NCI-H1694 (cell line): ENCODE measurements at regions not wholly inside any gene's neighbourhood (a gene's known extent, or its start where the extent isn't known, plus 50 kb on each side); places are given as distances from the start of the nearest gene placed in this dataset.
"Not testable (repeated sequence)": the region's sequence is repeated elsewhere in the genome, so short reads cannot be mapped to it uniquely, and the experiment has no call there.

Experiments
- DNase-seq: peaks from one replicate; lab custom pipeline; 2025; lab: John Stamatoyannopoulos, UW

DNA sequence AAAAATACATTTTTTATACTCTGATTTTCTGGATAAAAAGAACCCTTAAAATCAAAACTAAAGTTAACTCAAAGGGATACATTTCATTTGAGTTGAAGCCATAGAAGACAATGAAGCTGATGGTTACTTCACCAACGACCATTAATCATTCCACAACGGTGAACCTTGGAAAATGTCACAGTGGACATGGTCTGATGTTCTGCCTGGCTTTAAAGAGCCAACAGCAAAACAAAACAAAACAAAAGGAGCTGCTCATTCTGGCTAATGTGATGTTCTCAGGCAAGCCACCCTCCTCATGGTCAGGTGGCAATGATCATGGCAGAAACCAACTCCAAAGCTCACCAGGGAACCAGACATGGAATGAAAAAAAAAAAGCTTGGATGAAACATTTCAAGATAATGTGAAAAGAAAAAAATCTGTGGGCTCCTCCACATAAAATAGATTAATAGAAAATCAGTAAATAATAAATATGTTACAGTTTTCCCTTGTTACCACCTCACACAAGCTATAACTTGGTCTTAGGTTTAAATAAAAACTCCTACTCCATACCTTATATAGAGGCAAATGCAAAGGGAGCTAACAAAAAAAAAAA is 90.1 kb upstream of the SERTAD2 start:
- DNase-seq = no peak

DNA sequence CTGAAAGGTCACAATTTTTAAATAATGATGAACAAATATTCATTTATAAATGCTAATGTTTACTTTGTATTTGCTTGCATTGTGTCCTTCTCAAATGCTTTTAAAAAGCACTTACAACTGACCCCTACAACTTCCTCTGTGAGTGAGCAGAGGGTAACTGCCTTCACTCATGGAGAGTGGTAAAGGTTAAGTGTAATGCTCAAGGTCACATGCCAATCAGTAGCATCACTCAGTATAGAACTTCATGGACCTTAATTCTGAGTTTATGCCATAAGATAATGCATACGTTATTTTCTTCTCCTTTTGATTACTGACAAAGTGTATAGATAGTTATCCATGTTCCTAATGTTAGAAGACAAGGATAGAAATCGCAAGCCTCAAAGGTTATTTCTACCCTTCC is 91.8 kb upstream of the SERTAD2 start:
- DNase-seq = no peak

DNA sequence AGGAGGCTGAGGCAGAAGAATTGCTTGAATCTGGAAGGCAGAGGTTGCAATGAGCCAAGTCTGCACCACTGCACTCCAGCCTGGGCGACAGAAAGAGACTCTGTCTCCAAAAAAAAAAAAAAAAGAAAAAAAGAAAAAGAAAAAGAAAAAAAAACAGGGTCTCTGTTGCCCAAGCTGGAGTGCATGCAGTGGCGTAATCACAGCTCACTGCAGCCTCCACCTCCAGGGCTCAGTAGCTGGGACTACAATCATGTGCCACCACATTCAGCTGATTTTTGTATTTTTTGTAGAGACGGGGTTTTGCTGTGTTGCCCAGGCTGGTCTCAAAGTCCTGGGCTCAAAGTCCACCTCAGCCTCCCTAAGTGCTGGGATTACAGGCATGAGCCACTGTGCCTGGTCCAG is 94.0 kb upstream of the SERTAD2 start:
- not testable (repeated sequence) for DNase-seq

DNA sequence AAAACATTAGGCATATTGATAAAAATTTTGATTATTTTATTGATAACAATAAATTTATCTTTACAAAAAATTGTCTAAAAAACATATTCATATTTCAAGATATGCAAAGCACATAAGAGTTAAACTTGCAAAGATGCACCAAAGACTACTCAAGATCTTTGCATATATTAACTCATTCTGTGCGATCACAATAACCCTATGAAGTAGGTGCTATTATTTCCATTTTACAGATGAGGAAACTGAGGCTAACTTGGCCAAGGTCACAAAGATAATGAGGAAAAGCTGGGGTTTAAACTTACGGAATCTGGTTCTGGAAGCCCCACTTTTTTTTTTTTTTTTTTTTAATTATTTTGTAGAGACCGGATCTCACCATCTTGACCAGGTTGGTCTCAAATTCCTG is 94.4 kb upstream of the SERTAD2 start:
- DNase-seq = no peak

DNA sequence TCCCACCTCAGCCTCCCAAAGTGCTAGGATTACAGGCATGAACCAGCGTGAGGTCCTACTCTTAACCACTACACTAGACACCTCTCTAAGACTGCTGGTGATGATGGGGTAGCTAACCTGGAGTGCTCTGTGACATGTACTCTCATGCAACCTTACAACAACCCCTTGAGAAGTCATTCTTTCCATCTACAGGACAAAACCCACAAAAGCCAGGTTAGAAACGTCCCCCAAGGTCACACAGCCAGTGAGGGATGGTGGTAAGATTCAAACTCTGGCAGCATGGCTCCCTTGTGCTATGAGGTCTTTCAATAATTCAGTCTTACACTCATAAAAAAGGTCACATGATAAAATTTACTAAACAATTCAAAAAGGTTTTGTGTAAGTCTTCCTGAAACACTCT is 94.8 kb upstream of the SERTAD2 start:
- DNase-seq = no peak

DNA sequence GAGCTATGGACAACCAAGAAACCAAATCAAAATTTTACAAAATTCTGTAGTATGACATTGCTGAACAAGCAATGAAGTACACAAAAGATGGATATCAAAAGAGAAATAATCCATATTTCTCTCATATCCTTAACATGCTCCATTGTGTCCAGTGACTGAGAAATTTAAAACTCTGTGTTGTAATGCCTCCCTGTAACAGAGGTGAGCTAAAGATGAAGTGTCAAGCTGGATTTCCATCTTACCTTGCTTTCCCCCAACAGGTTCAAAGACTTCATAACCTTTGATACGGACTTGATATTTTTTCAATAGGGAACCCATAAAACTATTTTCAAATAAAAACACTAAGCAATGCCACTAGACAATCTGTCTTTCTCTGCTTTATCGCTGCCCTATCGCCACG is 95.7 kb upstream of the SERTAD2 start:
- no peak for DNase-seq

DNA sequence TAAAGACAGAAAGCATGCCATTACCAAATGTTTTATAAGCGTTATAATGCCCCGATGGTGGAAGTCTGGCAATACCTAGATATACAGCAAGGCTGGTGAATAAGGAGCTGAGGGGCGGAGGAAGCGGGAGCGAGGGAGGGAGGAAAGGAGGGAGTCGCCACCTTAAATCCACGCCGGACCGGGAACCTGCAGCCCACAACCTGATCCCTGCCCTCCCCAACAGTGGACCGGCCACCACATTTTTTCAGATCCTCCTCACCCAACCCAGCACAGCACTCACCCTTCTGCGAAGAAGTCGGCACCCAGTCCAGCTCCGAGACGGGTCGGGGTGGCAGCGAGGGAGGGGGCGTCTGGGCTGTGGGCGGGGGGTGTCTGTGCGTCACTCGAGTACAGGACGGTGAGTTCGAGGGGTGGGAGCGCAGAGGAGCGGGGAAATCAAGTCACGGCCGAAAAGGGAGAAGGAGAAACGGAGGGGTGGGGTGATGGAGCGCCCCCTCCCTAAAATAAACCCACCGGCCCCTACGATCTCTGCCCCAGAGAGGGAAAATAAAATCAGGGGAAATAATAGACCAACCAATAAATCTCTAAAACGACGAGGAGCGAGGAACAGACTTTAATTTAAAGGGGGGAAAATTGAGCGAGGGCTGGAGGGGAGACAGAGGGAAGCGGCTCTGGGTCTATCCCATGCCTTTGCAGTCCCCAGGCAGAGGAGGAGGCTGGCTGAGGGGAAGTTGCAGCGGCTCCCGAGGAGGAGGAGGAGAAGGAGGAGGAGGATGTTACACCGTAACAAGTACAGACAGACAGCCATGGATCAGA is 96.5 kb upstream of the SERTAD2 start:
- no peak for DNase-seq

DNA sequence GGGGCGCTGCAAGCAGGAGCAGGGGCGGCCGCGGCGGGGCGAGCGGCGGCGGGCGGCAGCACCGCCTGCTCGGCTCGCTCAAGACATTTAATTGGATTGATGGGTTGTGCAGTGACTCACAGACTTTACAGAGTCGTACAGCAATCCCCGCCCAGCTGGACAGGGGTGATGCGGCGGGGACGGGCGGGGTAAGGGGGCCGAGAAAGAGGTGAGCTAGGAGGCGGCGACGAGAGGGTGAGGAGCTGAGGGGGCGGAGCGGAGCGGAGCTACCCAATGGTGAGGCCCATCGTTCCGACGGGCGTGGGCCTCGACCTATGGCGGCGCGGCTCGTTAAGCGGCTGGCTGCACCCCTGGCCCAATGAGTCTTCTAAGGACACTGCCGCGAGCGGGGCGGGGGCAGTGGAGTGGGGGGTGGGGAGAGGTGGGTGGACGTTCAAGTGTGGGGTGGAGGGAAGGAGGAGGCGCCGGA is 97.1 kb upstream of the SERTAD2 start:
- DNase-seq = peak; percentile 97

DNA sequence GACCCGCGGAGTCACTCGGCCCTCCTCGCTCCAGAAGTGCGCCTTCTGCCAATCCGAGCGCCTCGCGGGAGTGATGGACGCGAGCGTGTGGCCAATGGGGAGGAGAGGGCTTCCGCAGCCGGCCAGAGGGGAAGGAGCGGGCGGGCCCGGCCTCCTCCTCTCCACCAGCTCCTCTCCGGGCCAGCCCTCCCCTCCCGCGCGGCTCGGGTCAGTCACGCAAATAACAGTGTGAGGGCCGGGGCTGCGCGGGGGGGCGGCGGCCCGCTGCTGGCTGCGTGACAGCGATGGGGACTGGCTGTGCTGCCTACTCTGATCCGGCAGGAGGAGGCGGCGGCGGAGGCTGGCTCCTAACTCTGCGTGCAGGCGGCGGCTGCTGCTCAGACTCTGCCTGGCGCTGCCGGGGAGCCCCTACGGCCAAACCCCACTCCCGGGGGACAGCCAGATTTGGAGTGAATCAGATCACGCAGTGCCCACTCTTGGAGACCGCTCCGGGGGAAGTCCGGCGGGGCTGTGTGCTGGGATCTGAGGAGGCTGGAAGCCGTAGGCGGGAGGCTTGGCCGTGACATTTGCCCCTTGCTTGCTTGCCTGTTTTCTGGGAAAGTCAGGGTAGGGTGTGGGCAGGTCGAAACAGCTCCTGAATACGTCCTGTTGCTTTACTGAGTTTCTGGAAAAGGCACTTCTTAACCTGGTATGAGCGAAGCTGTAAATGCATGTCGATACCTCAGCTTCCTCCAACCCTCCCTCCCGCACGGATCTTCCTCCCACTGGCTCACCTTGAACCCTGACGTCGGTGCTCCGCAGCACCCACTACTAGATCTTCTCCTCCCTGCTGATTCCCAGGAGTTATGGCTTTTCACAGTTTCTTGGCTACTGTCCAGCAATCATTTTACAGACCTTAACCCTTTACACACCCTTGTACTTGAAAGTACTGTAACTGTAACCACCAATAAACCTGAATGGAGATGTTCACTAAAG is 97.9 kb upstream of the SERTAD2 start:
- no peak for DNase-seq

DNA sequence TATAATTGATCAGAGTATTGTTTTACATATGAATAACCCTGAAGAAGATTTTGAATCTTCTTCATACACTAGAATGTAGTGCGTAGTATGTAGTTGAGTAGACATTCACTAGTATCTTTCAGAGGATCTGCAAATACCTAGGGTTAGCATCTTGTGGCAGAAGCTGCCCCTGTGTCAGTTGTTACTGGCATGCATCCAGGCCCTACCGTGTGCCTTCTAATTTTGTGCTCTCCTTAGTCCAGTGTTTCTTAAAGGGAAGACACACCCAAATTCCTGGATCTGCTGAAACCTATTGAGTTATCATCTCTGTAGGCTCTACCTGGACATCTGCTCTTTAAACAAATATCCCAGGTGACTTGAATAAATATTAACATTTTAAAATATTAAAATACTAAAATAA is 99.7 kb upstream of the SERTAD2 start:
- no peak for DNase-seq

DNA sequence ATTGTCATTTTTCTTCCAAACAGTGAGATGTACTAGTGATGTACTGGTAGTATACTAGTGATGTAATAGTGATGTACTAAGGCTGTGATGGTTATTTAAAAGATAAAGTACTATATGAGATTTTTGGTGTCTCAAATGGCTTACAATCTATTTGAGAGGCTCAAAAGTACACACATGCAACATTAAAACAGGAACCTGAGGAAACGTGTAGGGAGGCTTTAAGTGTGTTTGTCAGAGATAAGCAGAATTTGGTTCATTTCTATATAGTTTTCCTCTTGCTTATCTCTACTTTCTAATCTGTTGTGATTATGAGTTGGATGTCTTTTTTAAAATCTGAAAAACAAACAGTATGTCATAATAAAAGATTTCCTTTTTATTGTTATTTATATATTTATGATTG is 100.9 kb upstream of the SERTAD2 start:
- no peak for DNase-seq

DNA sequence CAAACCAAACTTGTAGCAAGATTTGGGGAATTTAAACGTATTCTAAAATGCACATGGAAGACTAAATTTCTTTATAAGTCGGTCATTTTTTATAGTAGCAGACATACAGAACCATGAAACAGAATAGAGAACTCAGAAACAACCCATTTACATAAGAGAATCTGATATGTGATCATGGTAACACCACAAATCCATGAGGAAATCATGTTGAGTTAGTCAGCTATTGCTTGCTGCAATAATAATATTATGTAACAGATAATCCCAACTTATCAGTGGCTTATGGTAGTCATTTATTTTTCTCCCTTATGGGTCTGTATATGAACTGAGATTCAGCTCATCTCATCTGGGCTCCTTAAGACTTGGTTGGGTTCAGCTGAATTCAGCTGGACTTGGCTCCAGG is 103.4 kb upstream of the SERTAD2 start:
- no peak for DNase-seq

DNA sequence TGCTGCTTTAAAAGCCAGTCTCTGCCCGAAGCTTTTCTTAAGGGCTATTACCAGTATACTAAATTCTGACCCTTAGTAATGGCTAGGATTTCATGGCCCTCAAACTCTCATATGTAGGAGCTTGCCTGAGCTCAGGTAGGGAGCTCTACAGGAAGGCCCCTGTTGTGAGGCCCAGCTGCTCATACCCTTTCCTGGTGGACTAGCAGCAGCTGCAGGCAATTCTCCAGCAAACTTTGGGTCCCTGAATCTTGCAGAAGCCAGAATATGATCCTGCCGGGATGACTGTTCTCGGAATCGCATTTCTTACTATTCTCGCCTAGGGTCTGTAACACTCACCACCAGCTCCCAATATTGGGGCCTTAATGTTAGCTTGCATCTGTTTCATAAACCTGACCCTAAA is 106.4 kb upstream of the SERTAD2 start:
- DNase-seq = no peak

DNA sequence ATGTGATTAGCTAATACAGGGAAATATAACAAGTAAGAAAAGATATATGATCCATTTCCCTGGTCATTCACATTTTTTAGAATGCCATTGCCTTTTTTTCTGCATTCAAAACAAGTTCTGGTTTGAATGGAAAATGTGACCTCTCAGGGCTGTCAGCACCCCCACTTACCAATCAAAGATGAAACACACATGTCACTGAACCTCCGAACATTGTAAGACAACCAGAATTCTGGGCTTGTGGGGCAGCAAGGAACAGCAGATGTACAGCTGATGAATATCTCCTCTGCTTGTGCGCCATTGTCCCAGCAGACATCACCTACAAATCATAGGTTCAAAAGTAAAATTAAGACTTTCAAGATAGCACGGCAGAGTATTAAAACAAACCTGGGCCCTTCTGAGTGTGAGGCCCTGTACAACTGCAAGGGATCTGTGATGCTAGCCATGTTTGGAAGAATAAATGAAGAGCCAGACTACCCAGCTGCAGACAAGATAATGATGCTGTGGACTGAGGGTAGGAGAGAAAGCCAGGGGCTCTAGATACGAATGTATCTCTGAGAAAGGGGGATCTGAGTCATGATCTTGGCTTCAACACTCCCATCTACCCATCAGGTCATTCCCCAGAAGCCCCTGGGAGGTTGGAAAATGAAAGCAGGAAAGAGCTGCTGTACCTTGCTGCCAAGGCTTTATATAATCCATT is 108.7 kb upstream of the SERTAD2 start:
- no peak for DNase-seq

DNA sequence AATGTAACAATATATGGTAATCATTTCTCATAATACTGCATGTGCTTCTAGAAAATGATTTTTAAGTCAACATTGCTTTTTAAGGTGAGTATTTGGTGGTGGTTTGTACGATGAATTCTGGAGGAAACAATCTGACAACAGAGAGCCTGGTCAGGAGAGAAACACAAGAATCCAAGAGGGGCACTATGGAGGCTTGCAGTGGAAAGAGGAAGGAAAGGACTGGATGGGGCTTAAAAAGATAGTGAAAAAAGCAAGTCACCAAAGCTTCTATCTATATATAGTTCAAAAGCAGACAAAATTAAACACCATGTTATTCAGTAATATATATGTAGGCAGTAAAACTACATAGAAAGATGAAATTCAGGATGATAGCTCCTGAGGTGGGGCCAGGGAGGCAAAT is 109.4 kb upstream of the SERTAD2 start:
- DNase-seq = no peak

DNA sequence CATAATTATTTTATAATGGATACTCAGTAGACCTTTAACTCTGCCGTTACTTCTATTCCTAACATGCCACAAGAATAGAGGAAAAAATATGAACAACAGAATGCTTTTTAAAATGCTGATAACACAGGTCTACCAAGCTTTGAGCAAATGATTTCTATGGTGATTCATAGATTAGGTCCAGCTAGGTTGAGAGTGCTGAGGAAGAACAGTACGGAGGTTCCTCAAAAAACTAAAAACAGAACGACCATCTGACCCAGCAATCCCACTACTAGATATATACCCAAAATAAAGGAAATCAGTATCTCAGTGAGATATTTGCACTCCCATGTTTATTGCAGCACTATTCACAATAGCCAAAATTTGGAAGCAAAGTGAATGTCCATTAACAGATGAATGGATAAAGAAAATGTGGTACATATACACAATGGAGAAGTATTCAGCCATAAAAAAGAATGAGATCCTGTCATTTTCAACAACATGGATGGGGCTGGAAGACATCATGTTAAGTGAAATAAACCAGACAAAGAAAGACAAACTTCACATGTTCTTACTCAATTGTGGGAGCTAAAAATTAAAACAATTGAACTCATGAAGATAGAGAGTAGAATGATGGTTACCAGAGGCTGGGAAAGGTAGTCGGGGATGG is 111.6 kb upstream of the SERTAD2 start:
- DNase-seq = no peak

DNA sequence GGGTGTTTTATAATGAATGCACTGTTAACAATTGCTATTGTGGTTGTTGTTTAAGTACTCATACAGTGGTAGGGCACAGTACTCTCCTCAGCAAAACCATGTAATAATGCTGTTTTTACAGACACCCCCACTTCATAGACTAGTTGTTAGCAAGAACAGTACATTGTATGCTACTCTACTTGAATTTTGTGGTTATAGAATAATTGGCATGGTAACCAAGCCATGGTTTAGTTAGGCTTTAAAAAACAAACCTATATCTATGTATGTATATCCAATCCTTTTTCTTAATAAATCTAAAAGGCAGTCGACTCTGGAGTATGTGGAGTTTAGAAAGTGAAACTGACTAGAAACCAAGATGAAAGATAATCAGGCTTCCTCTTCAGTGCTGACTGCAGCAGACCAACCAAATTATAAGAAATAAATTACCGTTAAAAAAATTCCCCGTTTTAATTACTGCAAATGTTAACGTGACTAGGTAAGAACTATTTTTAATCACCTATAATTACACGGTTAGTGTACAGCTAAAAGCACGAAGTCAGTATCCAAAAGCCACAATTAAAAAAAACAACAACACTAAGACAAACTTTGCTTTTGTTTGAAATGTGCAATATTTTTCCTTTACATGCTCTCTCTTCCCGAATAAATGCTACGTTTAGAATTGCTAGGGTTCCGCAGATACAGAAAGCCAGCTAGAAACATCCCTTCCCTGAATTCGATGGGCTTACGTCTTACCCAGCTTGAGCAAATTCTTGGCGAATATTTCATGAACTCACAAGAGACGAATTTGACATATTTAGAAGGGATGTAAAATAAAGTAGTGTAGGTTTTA is 113.3 kb upstream of the SERTAD2 start:
- DNase-seq = no peak

DNA sequence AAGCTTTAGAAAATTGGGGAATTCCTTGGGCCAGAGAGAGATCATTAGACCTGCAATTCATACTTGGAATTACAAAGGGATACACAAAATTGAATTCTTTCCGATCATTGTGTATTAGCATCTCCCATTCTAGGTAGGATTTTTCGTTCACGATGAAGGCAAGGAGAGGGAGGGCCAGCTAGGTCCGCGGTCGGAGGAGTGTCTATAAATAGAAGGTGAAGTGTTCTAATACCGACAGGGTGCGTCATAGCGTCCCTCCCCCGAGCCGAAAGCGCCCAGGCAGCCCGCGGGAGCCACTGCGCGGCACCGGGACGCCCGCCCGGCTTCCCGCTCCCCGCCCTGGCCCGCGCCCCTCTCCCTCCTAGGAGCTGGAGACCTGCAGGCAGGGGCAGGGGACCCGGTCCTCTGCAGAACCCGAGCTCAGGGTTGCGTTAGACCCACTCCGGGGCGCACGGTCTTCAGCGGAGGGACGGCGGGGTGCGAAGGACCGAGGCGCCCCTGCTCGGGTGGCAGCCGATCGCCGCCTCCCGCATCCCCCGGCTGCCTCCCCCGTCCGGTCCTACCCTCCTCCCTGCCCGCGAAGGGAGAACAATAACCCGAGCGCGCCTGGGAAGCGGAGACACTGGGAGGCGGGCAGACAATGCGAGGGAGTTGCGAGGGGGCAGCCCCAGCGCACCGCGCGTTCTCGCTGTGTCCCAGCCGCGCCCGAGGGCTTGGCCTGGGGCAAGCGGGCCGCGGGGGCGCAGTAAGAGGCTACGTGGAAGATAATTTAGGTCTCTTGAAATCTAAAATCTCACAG is 114.2 kb upstream of the SERTAD2 start:
- DNase-seq = peak; percentile 77

DNA sequence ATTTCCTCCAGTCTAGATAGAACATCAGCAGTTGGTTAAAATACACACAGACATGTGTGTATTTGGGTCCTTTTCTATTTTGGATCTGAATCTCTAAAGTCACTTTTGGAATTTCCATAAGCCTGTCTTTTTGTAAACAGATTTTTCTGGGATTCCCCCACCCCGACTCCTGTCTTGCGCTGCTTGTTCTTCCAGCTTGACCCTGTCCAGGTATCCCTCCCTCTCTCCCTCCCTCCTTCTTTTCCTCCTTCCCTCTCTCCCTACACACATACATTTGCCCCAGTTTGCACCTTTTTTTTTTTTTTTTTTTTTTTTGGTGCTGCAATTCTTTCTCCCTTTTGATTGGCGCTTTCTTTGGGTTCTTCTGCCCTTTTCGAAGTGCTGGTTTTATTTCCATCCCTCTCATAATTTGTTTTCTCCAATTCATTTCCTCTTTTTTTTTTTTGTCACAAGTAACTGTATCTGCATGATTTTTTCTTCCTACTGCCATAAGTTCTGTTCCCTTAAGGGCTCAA is 114.8 kb upstream of the SERTAD2 start:
- no peak for DNase-seq
